ENCODE measurements at regions not wholly inside any gene's neighbourhood (a gene's known extent, or its start where the extent isn't known, plus 50 kb on each side); places are given as distances from the start of the nearest gene placed in this dataset.

GRCh38 chr12:131609762-131610161 is 101.1 kb upstream of the SFSWAP start:
- no peaks in the 10 kb centered on the region for H3K9me3 ChIP-seq (replicated peaks; ENCODE audit: control insufficient read depth, insufficient read depth, low read depth, low read length)
- no peaks in the 10 kb centered on the region for H3K79me2 ChIP-seq (ENCODE audit: control insufficient read depth, insufficient read depth, low read length)
- in situ Hi-C loops (cut with MboI): no loop called here
- H3K4me1 ChIP-seq (replicated peaks in 1 of 2; ENCODE audit: control insufficient read depth in 2 of 2, insufficient read depth in 2 of 2, low read length in 2 of 2): peaks cover 13 to 16% of the 10 kb centered on the region in 2 experiments; a peak in 4 of 5 replicates
- no peak overlapping the region for H3K9ac ChIP-seq (ENCODE audit: insufficient read depth in 1 of 2, low read depth in 2 of 2, low read length in 2 of 2)
- no peaks in the 10 kb centered on the region for H4K20me1 ChIP-seq (replicated peaks; ENCODE audit: control insufficient read depth, insufficient read depth, low read length)
- WGBS (ENCODE audit: insufficient coverage, low coverage, missing lambda C conversion rate): 43% methylated on average over 8 of the region's 9 CpGs
- ATAC-seq (no peak), FAIRE-seq (no peak), DNase-seq (ENCODE audit: extremely low read depth in 1 of 4, low spot score in 3 of 4) (no peak)
- H3K4me2 ChIP-seq (ENCODE audit: insufficient read depth, low read length): no peak overlapping the region
- H3K27ac ChIP-seq (ENCODE audit: extremely low read depth, low read depth, low read length): no peak overlapping the region
- POLR2A ChIA-PET: interaction anchor here (1.0 kb wide), 1 partner anchor 15 kb away, joined by 4 read pairs; no protein-coding TSS in a partner anchor
- TF ChIP-seq ZNF444 (CRISPR knock-in tag; IDR thresholded peaks at IDR 0.05): no peak
- TF ChIP-seq CHCHD3 (CRISPR knock-in tag; IDR thresholded peaks at IDR 0.05): no peak
- TF ChIP-seq SAP30 (IDR thresholded peaks at IDR 0.05; ENCODE audit: borderline replicate concordance, insufficient read depth, low read depth, low read length, poor library complexity, severe bottlenecking): no peak
- TF ChIP-seq NFIC (IDR thresholded peaks at IDR 0.05): no peak
- TF ChIP-seq FOXM1 (IDR thresholded peaks at IDR 0.05; ENCODE audit: low read depth): no peak
- TF ChIP-seq FOXM1 (CRISPR knock-in tag; IDR thresholded peaks at IDR 0.05; ENCODE audit: low read depth): no peak
- no peak for TF ChIP-seq ZNF77 (CRISPR knock-in tag; IDR thresholded peaks at IDR 0.05)
- no peak for TF ChIP-seq MLLT1 (IDR thresholded peaks at IDR 0.05)
- no peak for TF ChIP-seq ZNF778 (CRISPR knock-in tag; IDR thresholded peaks at IDR 0.05)
- no peak for TF ChIP-seq SP2 (IDR thresholded peaks at IDR 0.05; ENCODE audit: extremely low read depth, low read depth, low read length, poor library complexity, severe bottlenecking)
- TF ChIP-seq JUND (IDR thresholded peaks at IDR 0.05; ENCODE audit: borderline replicate concordance, low read depth, low read length): no peak
- no peak for TF ChIP-seq JUND (tag; IDR thresholded peaks at IDR 0.05; ENCODE audit: borderline replicate concordance, low read depth, low read length)
- no peak for TF ChIP-seq DLX4 (CRISPR knock-in tag; IDR thresholded peaks at IDR 0.05)
- TF ChIP-seq PATZ1 (CRISPR knock-in tag; IDR thresholded peaks at IDR 0.05; ENCODE audit: borderline replicate concordance): no peak
- TF ChIP-seq NUFIP1 (IDR thresholded peaks at IDR 0.05; ENCODE audit: partially characterized antibody): no peak
- no peak for TF ChIP-seq DMBX1 (CRISPR knock-in tag; IDR thresholded peaks at IDR 0.05; ENCODE audit: borderline replicate concordance)
- no peak for TF ChIP-seq ZNF354B (CRISPR knock-in tag; IDR thresholded peaks at IDR 0.05)
- no peak for TF ChIP-seq RFX5 (IDR thresholded peaks at IDR 0.05; ENCODE audit: low read depth, low read length)
- no peak for TF ChIP-seq ZNF644 (tag; IDR thresholded peaks at IDR 0.05; ENCODE audit: low read depth)
- BruUV-seq (replicated peaks): no TSS peak
- intact Hi-C loops (cut with micrococcal nuclease): loop anchor here (10.0 kb wide), 1 partner anchor 105 kb away; the partner anchor contains the start of gene SFSWAP
- CTCF ChIA-PET (ENCODE audit: low intra/inter-chr PET ratio): no interaction called here
- H3K36me3 ChIP-seq (ENCODE audit: control insufficient read depth, insufficient read depth, low read length): no peaks in the 10 kb centered on the region
- peaks cover 7 to 42% of the 10 kb centered on the region in 2 experiments; a peak in 3 of 5 replicates for H3K27me3 ChIP-seq (ENCODE audit: control insufficient read depth in 2 of 2, insufficient read depth in 2 of 2, low read length in 2 of 2)
- H3K4me3 ChIP-seq: no peak overlapping the region
- no peak overlapping the region; the same call in 1 of the 2 replicates for H2AFZ ChIP-seq (ENCODE audit: low read depth, low read length)
- H3K9me1 ChIP-seq (ENCODE audit: control insufficient read depth, insufficient read depth, low read length): no peaks in the 10 kb centered on the region
